Ascending aorta (tissue), 2 donors: ENCODE measurements at regions not wholly inside any gene's neighbourhood (a gene's known extent, or its start where the extent isn't known, plus 50 kb on each side); places are given as distances from the start of the nearest gene placed in this dataset.

Source experiments
- DNase-seq, 2 donors: peaks; one replicate each; pipeline ENCODE4 v3.0.0-alpha.2; 2019; ENCODE audit warnings: low spot score in 2 of 2
- H3K27ac ChIP-seq, 2 donors: fragments of 200-600 bp; sonication (generic); one replicate each; pipeline ENCODE4 v1.5.1; 2016 to 2017; ENCODE audit warnings: mild to moderate bottlenecking in 1 of 2
- H3K27me3 ChIP-seq: fragments of 200-600 bp; sonication (generic); one replicate; pipeline ENCODE4 v1.5.1; 2017
- H3K36me3 ChIP-seq, 2 donors: fragments of 200-600 bp; sonication (generic); one replicate each; pipeline ENCODE4 v1.5.1; 2016
- H3K4me1 ChIP-seq, 2 donors: fragments of 200-600 bp; sonication (generic); one replicate each; pipeline ENCODE4 v1.5.1; 2016 to 2017; ENCODE audit warnings: mild to moderate bottlenecking in 1 of 2
- H3K4me3 ChIP-seq, 2 donors: fragments of 200-600 bp; sonication (generic); one replicate each; pipeline ENCODE4 v1.5.1; 2016 to 2017; ENCODE audit warnings: mild to moderate bottlenecking in 1 of 2
- H3K9me3 ChIP-seq, 2 donors: fragments of 200-600 bp; sonication (generic); one replicate each; pipeline ENCODE4 v1.5.1; 2016
- CTCF ChIP-seq, 3 experiments: fragments of 200-600 bp in 2 of 3; fragments of 450-650 bp in 1 of 3; sonication (generic) in 2 of 3; IDR thresholded peaks; one replicate each; pipeline ENCODE4 v1.5.1; 2016 to 2019; ENCODE audit warnings: antibody characterized with exemption in 3 of 3, mild to moderate bottlenecking in 1 of 3, moderate library complexity in 1 of 3
- intact Hi-C: fragments of 100-400 bp; cut with DNase I; formaldehyde crosslinking; loops from one replicate; pipeline ENCODE4 v1.15.1; 2023

- no peaks in the 10 kb centered on the region for H3K4me1 ChIP-seq
- TF ChIP-seq CTCF (IDR thresholded peaks at IDR 0.05), result no peak
- no peak for DNase-seq
- no peak overlapping the region for H3K4me3 ChIP-seq
- H3K36me3 ChIP-seq, result no peaks in the 10 kb centered on the region
- H3K27ac ChIP-seq, result no peak overlapping the region
- intact Hi-C loops, result no loop called here
- H3K27me3 ChIP-seq, result no peaks in the 10 kb centered on the region
- no peaks in the 10 kb centered on the region for H3K9me3 ChIP-seq
Measured at GRCh38 chr9:107094370-107094769, 188.7 kb upstream of the RAD23B start.

- Histone ChIP-seq H3K4me3 (no peak overlapping the region), H3K4me1 (no peaks in the 10 kb centered on the region), H3K27ac (no peak overlapping the region), H3K9me3 (no peaks in the 10 kb centered on the region), H3K27me3 (no peaks in the 10 kb centered on the region), H3K36me3 (no peaks in the 10 kb centered on the region)
- intact Hi-C loops, result no loop called here
- no peak for DNase-seq
- no peak for TF ChIP-seq CTCF (IDR thresholded peaks at IDR 0.05)
Measured at GRCh38 chr9:107100591-107100990, 182.5 kb upstream of the RAD23B start.

GRCh38 chr9:107102011-107102410 is 181.1 kb upstream of the RAD23B start:
- H3K36me3 ChIP-seq, result no peaks in the 10 kb centered on the region
- no peaks in the 10 kb centered on the region for H3K9me3 ChIP-seq
- no peaks in the 10 kb centered on the region for H3K27me3 ChIP-seq
- no peak overlapping the region for H3K4me3 ChIP-seq
- intact Hi-C loops, result no loop called here
- no peaks in the 10 kb centered on the region for H3K4me1 ChIP-seq
- no peak for TF ChIP-seq CTCF (IDR thresholded peaks at IDR 0.05)
- no peak overlapping the region for H3K27ac ChIP-seq
- DNase-seq, result no peak

GRCh38 chr9:107103621-107104020 is 179.5 kb upstream of the RAD23B start:
- intact Hi-C loops, result no loop called here
- Histone ChIP-seq H3K36me3 (no peaks in the 10 kb centered on the region), H3K9me3 (no peaks in the 10 kb centered on the region), H3K27me3 (no peaks in the 10 kb centered on the region), H3K27ac (no peak overlapping the region), H3K4me3 (no peak overlapping the region), H3K4me1 (no peaks in the 10 kb centered on the region)
- DNase-seq, result no peak
- no peak for TF ChIP-seq CTCF (IDR thresholded peaks at IDR 0.05)

- H3K9me3 ChIP-seq, result no peaks in the 10 kb centered on the region
- no peak overlapping the region for H3K4me3 ChIP-seq
- intact Hi-C loops, result no loop called here
- TF ChIP-seq CTCF (IDR thresholded peaks at IDR 0.05), result no peak
- H3K4me1 ChIP-seq, result no peaks in the 10 kb centered on the region
- no peak overlapping the region for H3K27ac ChIP-seq
- H3K27me3 ChIP-seq, result no peaks in the 10 kb centered on the region
- H3K36me3 ChIP-seq, result no peaks in the 10 kb centered on the region
- DNase-seq, result no peak
Measured at GRCh38 chr9:107105784-107106183, 177.3 kb upstream of the RAD23B start.

- no peak for DNase-seq
- Histone ChIP-seq H3K27me3 (no peaks in the 10 kb centered on the region), H3K36me3 (no peaks in the 10 kb centered on the region), H3K4me1 (no peaks in the 10 kb centered on the region), H3K9me3 (no peaks in the 10 kb centered on the region), H3K4me3 (no peak overlapping the region), H3K27ac (no peak overlapping the region)
- intact Hi-C loops, result no loop called here
- no peak for TF ChIP-seq CTCF (IDR thresholded peaks at IDR 0.05)
Measured at GRCh38 chr9:107106416-107106815, 176.7 kb upstream of the RAD23B start.
